GM21619 (cell line): ENCODE measurements at regions not wholly inside any gene's neighbourhood (a gene's known extent, or its start where the extent isn't known, plus 50 kb on each side); places are given as distances from the start of the nearest gene placed in this dataset.
"Not testable (repeated sequence)": the region's sequence is repeated elsewhere in the genome, so short reads cannot be mapped to it uniquely, and the experiment has no call there.

Source experiments
- ATAC-seq: cut with Tn5 transposase; IDR thresholded peaks from one replicate; pipeline ENCODE4 v1.9.1; 2021; ENCODE audit not compliant: unreplicated experiment

- no peak for ATAC-seq
Observed at GRCh38 chr5:15384581-15384980, 115.4 kb upstream of the FBXL7 start.

DNA sequence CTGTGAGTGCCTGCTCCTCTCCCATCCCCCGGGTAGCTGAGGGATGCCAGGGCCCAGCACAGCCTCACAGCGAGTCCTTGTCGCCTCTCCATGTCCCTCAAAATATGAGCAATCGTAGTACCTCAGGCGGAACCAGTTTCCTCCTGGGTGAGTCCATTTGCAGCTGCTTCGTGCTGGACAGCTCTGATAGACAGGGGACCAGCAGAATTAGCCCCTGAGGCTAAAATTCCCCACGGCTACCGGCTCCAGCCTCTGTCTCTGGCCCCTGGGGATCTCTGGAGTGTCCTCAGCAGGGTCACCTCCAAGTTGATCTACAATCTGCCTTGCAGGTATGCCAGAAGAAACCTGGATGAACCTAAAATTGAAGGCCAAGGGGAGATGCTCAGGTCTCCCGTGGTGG, 115.8 kb upstream of the FBXL7 start:
- no peak for ATAC-seq

DNA sequence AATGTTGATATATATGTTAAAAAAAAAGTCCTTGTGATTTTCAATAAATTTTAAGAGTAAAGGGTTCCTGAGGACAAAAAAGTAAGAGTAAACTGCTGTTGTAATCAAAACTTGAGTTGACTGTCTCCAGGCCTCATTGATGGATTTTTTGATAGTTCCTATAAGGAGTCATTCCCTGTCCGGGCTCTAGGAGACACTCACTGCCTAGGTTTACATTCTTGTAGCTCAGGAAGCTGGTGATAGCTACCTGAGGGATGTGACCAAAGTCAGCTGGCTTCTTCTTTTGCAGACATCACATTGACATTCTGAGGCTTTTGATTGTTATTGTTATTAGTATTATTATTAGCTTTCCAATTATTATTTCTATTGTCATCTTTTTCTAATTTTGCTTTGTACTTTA, 116.5 kb upstream of the FBXL7 start:
- ATAC-seq: no peak

- ATAC-seq: no peak
Observed at GRCh38 chr5:15383021-15383420, 117.0 kb upstream of the FBXL7 start.

GRCh38 chr5:15377573-15378340, 122.2 kb upstream of the FBXL7 start:
- no peak for ATAC-seq

DNA sequence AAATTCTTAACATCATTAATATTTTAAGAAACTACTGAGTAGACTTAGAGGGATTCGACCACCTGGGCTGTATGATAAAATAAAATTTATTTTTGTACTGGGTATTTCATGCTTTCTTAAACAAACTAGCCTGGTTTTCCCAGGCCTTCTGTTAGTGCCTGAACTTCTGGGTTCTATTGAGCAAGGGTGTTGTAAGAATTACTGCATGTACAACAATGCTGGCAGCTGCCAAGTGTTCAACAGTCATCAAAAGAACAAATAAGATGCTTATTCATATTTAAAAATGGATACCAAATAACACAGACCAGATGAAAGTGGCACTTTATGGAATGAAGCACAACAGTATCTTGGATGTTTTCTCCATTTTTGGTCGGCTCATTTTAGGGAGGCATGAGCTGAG, 123.2 kb upstream of the FBXL7 start:
- ATAC-seq: no peak

GRCh38 chr5:15376088-15376487, 123.9 kb upstream of the FBXL7 start:
- no peak for ATAC-seq

- no peak for ATAC-seq
Observed at GRCh38 chr5:15375559-15375958, 124.4 kb upstream of the FBXL7 start.

- ATAC-seq: no peak
Observed at GRCh38 chr5:15374886-15375285, 125.1 kb upstream of the FBXL7 start.

DNA sequence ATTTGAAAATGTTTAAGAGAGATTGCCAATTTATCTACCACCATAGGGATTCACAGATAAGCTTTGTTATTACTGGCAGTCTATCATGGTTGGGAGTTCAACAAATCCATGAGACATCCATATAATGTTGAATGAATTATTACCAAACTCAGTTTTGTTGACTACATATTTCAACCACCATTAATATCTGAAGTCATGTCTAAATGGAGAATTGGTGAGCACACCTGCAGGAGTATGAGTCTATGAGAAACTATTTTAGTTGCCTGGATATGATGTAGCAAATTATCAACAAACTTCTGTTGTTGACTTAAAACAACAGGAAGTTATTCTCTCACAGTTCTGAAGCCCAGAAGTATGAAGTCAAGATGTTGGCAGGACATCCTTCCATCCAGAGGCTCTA, 126.8 kb upstream of the FBXL7 start:
- no peak for ATAC-seq

DNA sequence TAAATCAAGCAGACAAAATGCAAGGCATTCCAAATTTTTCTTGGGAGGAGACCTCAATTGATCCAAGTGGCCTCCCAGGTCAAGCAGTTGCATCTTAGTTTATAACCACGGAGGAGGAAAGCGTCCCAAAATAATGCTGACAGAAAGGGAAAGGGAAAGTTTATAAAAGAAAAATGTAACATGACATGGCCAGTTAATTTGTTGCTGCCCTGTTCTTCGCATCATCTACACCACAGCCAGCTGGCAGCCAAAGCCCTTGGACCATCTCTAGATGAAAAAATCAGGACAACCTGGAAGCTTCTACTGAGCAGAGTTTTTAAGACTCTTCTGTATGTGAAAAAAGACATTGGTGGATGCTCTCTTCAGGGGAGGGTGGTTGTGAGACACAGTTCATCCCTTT, 128.8 kb upstream of the FBXL7 start:
- no peak for ATAC-seq

DNA sequence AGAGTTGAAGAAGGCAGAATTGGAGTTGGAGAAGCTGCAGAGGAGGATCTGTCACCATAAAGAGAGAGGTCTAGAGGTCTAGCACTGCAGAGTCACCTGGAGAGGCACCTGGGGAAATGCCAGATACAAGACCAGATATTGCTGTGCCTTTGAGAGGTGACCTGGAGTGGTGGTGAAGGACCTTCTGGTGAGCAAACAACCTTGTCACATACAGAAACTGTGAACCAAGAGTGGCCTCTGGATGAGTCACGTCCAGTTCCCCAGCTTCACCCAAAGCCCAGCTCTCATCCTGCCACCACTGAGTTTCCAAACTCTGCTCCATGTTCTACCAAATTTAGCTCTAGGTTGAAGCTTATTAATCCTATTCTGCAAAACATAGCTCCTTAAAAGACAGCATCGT, 131.1 kb upstream of the FBXL7 start:
- no peak for ATAC-seq

- no peak for ATAC-seq
Observed at GRCh38 chr5:15367489-15367888, 132.5 kb upstream of the FBXL7 start.

DNA sequence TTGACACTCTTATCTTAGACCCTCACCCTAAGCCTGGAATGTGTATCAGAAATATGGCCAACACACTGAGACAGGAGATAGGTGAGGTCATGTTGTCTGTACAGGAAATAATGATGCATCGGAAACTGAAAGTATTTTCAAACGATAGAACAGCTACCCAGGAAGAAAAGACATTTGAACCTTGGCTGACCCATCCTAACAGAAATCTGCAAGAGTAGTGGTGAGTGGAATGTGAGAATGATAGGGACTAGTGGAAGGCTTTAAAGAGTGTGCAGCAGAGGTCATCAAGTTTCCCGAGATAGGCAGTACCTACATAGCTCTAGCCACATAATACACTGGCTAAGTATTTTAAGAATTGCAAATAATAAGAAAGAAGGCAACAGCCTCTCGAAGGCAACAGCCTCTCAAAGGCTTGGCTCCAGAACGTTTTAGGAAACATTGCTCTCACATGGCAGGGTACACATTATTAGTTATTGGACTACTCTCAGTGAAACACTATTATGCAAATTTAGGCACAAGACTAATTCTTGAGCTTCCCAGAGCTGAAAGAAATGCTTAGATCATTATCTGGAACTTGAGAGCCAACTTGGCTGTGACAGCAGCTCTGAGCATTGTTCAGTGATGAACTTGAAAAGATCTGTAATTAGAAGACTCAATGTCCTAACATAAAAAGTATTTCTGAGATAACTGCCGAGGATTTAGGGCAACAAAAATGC, 133.1 kb upstream of the FBXL7 start:
- ATAC-seq: no peak

GRCh38 chr5:15365070-15365469, 134.9 kb upstream of the FBXL7 start:
- no peak for ATAC-seq

- no peak for ATAC-seq
Observed at GRCh38 chr5:15363601-15364000, 136.4 kb upstream of the FBXL7 start.

GRCh38 chr5:15357092-15357453, 142.9 kb upstream of the FBXL7 start:
- not testable (repeated sequence) for ATAC-seq

DNA sequence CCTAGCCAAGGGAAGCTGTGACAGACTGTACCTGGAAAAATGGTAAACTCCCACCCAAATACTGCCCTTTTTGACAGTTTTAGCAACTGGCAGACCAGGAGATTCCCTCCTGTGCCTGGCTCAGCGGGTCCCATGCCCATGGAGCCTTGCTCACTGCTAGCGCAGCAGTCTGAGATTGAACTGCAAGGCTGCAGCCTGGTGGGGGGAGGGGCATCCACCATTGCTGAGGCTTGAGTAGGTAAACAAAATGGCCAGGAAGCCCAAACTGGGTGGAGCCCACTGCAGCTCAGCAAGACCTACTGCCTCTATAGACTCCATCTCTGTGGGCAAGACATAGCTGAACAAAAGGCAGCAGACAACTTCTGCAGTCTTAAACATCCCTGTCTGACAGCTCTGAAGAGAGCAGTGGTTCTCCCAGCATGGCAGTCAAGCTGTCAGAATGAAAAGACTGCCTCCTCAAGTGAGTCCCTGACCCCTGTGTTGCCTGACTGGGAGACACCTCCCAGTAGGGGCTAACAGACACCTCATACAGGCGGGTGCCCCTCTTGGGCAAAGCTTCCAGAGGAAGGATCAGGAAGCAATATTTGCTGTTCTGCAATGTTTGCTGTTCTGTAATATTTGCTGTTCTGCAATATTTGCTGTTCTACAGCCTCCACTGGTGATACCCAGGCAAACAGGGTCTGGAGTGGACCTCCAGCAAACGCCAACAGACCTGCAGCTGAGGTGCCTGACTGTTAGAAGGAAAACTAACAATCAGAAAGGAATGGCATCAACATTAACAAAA, 143.5 kb upstream of the FBXL7 start:
- ATAC-seq: not testable (repeated sequence)

DNA sequence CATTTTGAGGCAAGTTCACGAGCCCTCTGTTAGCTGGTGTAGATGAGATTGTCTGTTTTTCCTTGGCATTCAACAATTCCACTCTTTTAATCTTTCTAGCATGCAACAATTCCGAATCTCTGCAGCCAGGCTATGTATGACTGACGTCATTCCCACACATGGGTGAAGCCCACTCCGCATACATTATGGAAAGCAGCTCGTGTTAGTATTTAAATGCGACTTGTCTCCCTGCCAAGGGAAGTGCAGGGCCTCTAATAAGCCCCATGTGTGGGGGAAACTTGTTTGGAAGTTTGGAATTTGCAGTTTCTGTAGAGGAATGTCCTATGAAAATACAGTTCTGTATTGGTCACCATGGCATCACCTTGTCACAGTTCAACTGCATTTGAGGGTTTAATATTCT, 146.0 kb upstream of the FBXL7 start:
- no peak for ATAC-seq

DNA sequence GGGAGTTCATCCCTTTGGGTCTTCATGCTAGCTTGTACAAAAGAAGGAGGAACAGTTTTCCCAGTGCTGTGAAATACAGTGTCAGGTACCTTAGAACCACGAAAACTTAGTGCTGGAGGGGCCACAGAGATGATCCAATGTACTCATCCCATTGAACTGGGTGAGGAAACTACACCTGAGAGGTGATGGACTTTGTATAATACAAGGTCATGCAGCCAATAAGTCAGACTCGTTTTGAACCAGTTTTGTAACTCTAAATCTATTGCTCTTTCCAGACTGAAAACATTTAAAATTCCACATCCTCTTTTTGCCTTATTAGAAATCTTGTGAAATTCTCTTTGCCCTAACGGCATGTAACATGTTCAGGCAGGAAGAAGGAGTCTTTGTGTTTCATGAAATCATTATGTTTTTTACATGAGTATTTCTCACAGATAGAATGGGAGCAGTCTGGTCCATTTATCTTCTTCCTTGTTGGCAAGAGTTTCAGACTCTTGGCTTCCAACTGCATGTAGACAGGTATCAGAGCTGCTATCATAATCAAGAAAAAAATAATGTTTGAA, 146.8 kb upstream of the FBXL7 start:
- ATAC-seq: no peak

DNA sequence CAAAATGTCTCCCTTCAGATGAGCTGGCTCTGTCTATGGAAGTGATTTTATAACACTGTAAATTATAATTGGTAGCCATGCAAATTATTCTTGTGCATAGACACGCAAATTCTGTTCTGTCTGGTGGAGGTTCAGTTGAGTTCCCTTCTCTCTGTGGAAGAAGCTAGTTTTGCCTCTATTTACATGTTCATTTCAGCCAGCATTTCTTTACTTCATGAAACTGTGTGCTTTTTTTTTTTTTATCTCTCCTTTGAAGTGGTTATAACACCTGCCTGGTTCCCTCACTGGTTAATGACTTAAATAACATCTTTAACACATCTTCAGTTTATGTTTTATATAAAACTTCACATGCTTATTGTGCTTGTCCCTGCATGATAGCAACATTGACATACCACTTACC, 149.4 kb upstream of the FBXL7 start:
- no peak for ATAC-seq

GRCh38 chr5:15346738-15347137, 153.2 kb upstream of the FBXL7 start:
- ATAC-seq: no peak
